HCT116 (cell line): ENCODE measurements at regions not wholly inside any gene's neighbourhood (a gene's known extent, or its start where the extent isn't known, plus 50 kb on each side); places are given as distances from the start of the nearest gene placed in this dataset.

Experiments
- ATAC-seq: fragments of 200-7000 bp; cut with Tn5 transposase; 2 replicates; pipeline ENCODE4 v1.9.1; 2020; ENCODE audit warnings: mild to moderate bottlenecking, moderate library complexity
- BruUV-seq: library from RNA; stranded (reverse); fragments of 400-500 nt; replicated peaks from 2 replicates; lab custom pipeline; 2021; lab: Mats Ljungman, UMichigan
- CTCF ChIA-PET: fragments of 300-600 bp; sonication (Branson Sonifier 250); formaldehyde crosslinking; loops from one replicate; lab custom pipeline; 2021; ENCODE audit warnings: antibody characterized with exemption; lab: Charles Lee
- POLR2A ChIA-PET: fragments of 300-600, 350-600 bp; sonication (Branson Sonifier 250); formaldehyde crosslinking; loops from one replicate; lab custom pipeline; 2021; ENCODE audit warnings: antibody characterized with exemption; lab: Charles Lee
- RAD21 ChIA-PET, 2 experiments: fragments of 300-600 bp; sonication (Branson Sonifier 250); formaldehyde crosslinking; loops; one replicate each; lab custom pipeline; 2023; ENCODE audit warnings: low total read pairs in 2 of 2; ENCODE audit not compliant: uncharacterized antibody in 2 of 2, unreplicated experiment in 2 of 2, low non-redundant PET in 1 of 2; lab: Charles Lee
- DNase-seq: peaks from one replicate; pipeline ENCODE4 v3.0.0-alpha.2; 2010; ENCODE audit warnings: low read depth, low spot score
- H2AFZ ChIP-seq: fragments of 200-600 bp; shearing (Covaris generic), sonication (generic); 2 replicates; pipeline ENCODE4 v1.6.1; 2017; ENCODE audit warnings: low read depth, mixed run types, mixed read lengths, antibody characterized with exemption, low read length; ENCODE audit not compliant: poor library complexity, severe bottlenecking
- H3K27ac ChIP-seq: 2 replicates; pipeline ENCODE4 v1.5.1; 2012; ENCODE audit warnings: low read depth, low read length
- H3K27me3 ChIP-seq: fragments of 200-600 bp; sonication (generic); 2 replicates; pipeline ENCODE4 v1.6.1; 2016; ENCODE audit warnings: mixed run types, low read length, mixed read lengths; ENCODE audit not compliant: insufficient read depth
- H3K36me3 ChIP-seq, 2 experiments: fragments of 200-500 bp in 1 of 2; fragments of 200-600 bp in 1 of 2; sonication (Bioruptor generic) in 1 of 2; sonication (generic) in 1 of 2; 2 replicates each; pipeline versions ENCODE4 v1.5.1 to v1.6.1; 2014 to 2016; ENCODE audit warnings: low read length in 2 of 2, inconsistent platforms in 1 of 2, mixed read lengths in 1 of 2, mixed run types in 1 of 2; ENCODE audit not compliant: insufficient read depth in 2 of 2, control insufficient read depth in 1 of 2
- H3K4me1 ChIP-seq, 2 experiments: fragments of 200-600 bp in 1 of 2; sonication (generic) in 1 of 2; 2 replicates each; pipeline versions ENCODE4 v1.5.1 to v1.6.1; 2012 to 2017; ENCODE audit warnings: low read length in 2 of 2, inconsistent platforms in 1 of 2, mild to moderate bottlenecking in 1 of 2, mixed read lengths in 1 of 2, mixed run types in 1 of 2, moderate library complexity in 1 of 2; ENCODE audit not compliant: insufficient read depth in 2 of 2, control insufficient read depth in 1 of 2
- H3K4me2 ChIP-seq: fragments of 200-600 bp; sonication (generic); 2 replicates; pipeline ENCODE4 v1.6.1; 2017; ENCODE audit warnings: mixed run types, low read length, mixed read lengths
- H3K4me3 ChIP-seq, 2 experiments: fragments of 200-600 bp in 1 of 2; sonication (generic) in 1 of 2; replicated peaks in 1 of 2; 2 replicates each; pipeline ENCODE4 v1.5.1; 2011 to 2016; ENCODE audit warnings: low read length in 2 of 2, control low read depth in 1 of 2, low read depth in 1 of 2, mild to moderate bottlenecking in 1 of 2, mixed read lengths in 1 of 2, mixed run types in 1 of 2
- H3K79me2 ChIP-seq: fragments of 200-600 bp; sonication (generic); 2 replicates; pipeline ENCODE4 v1.6.1; 2017; ENCODE audit warnings: mild to moderate bottlenecking, mixed run types, low read length, moderate library complexity, mixed read lengths; ENCODE audit not compliant: insufficient read depth
- H3K9ac ChIP-seq: fragments of 200-600 bp; sonication (generic); 2 replicates; pipeline ENCODE4 v1.6.1; 2016; ENCODE audit warnings: low read length, mixed read lengths
- H3K9me2 ChIP-seq: fragments of 200-600 bp; sonication (generic), shearing (Covaris generic); 2 replicates; pipeline ENCODE4 v1.6.1; 2017; ENCODE audit warnings: mixed run types, mild to moderate bottlenecking, moderate library complexity; ENCODE audit not compliant: insufficient read depth
- H3K9me3 ChIP-seq, 2 experiments: fragments of 200-500 bp in 1 of 2; fragments of 200-600 bp in 1 of 2; sonication (Bioruptor generic) in 1 of 2; sonication (generic) in 1 of 2; 2 replicates each; pipeline ENCODE4 v1.6.1; 2014 to 2017; ENCODE audit warnings: low read length in 2 of 2, mixed read lengths in 2 of 2, inconsistent platforms in 1 of 2, low read depth in 1 of 2, mild to moderate bottlenecking in 1 of 2, mixed run types in 1 of 2, moderate library complexity in 1 of 2; ENCODE audit not compliant: control insufficient read depth in 1 of 2, insufficient read depth in 1 of 2
- H4K20me1 ChIP-seq: fragments of 200-600 bp; sonication (generic), shearing (Covaris generic); 2 replicates; pipeline ENCODE4 v1.6.1; 2017; ENCODE audit warnings: mixed run types, mild to moderate bottlenecking, moderate library complexity; ENCODE audit not compliant: insufficient read depth
- CBX3 ChIP-seq: IDR thresholded peaks from 2 replicates; pipeline ENCODE4 v1.6.1; 2012; ENCODE audit warnings: low read depth
- ELF1 ChIP-seq: IDR thresholded peaks from 2 replicates; pipeline ENCODE4 v1.6.1; 2012; ENCODE audit warnings: low read depth, borderline replicate concordance
- EZH2 ChIP-seq: fragments of 200-600 bp; sonication (generic); IDR thresholded peaks from 2 replicates; pipeline ENCODE4 v1.6.1; 2017; ENCODE audit warnings: antibody characterized with exemption, mixed run types
- EZH2phosphoT487 ChIP-seq: fragments of 200-600 bp; IDR thresholded peaks from 2 replicates; pipeline ENCODE4 v1.6.1; 2018; ENCODE audit warnings: antibody characterized with exemption, borderline replicate concordance
- FOSL1 ChIP-seq: IDR thresholded peaks from 2 replicates; pipeline ENCODE4 v1.6.1; 2012; ENCODE audit warnings: low read depth
- JUND ChIP-seq: IDR thresholded peaks from 2 replicates; pipeline ENCODE4 v1.6.1; 2012
- POLR2A ChIP-seq: IDR thresholded peaks from 2 replicates; pipeline ENCODE4 v1.7.0; 2011; ENCODE audit warnings: borderline replicate concordance; ENCODE audit not compliant: insufficient read depth, insufficient read length; ENCODE audit errors: extremely low read depth
- POLR2AphosphoS5 ChIP-seq: IDR thresholded peaks from 2 replicates; pipeline ENCODE4 v1.6.1; 2011; ENCODE audit warnings: mild to moderate bottlenecking, low read depth, low read length, moderate library complexity
- RAD21 ChIP-seq: IDR thresholded peaks from 2 replicates; pipeline ENCODE4 v1.6.1; 2012; ENCODE audit warnings: low read depth, mild to moderate bottlenecking
- SIN3A ChIP-seq: IDR thresholded peaks from 2 replicates; pipeline ENCODE4 v1.6.1; 2012; ENCODE audit warnings: low read depth
- SP1 ChIP-seq: IDR thresholded peaks from 2 replicates; pipeline ENCODE4 v1.6.1; 2012; ENCODE audit warnings: low read depth
- SRF ChIP-seq: IDR thresholded peaks from 2 replicates; pipeline ENCODE4 v1.6.1; 2012; ENCODE audit warnings: low read depth
- TCF7L2 ChIP-seq: IDR thresholded peaks from 2 replicates; pipeline ENCODE4 v1.7.0; 2011; ENCODE audit warnings: borderline replicate concordance, inconsistent platforms; ENCODE audit not compliant: insufficient read depth, insufficient read length; ENCODE audit errors: extremely low read depth
- ZNF274 ChIP-seq: fragments of 200-500 bp; sonication (Bioruptor generic); IDR thresholded peaks from 2 replicates; pipeline ENCODE4 v1.6.1; 2014; ENCODE audit warnings: mild to moderate bottlenecking, low read depth, low read length, inconsistent platforms
- intact Hi-C: fragments of 100-400 bp; cut with micrococcal nuclease; formaldehyde crosslinking; loops from 2 replicates; pipeline ENCODE4 v1.10.0; 2022
- TF ChIP-seq, protein P1 (sequence below): IDR thresholded peaks from 2 replicates; pipeline ENCODE4 v1.6.1; 2012
- TF ChIP-seq, protein P2 (sequence below): IDR thresholded peaks from 2 replicates; pipeline ENCODE4 v1.6.1; 2012
- TF ChIP-seq, protein P3 (sequence below), 3 experiments: fragments of 200-600 bp in 1 of 3; sonication (generic) in 1 of 3; IDR thresholded peaks in 2 of 3; conservative IDR thresholded peaks in 1 of 3; 2 replicates each; pipeline ENCODE4 v1.5.1; 2012 to 2017; ENCODE audit warnings: low read depth in 2 of 3, low read length in 2 of 3, antibody characterized with exemption in 1 of 3, borderline replicate concordance in 1 of 3, control low read depth in 1 of 3, mild to moderate bottlenecking in 1 of 3, mixed read lengths in 1 of 3, mixed run types in 1 of 3, moderate library complexity in 1 of 3; ENCODE audit not compliant: insufficient read depth in 1 of 3
- TF ChIP-seq, protein P4 (sequence below): IDR thresholded peaks from 2 replicates; pipeline ENCODE4 v1.6.1; 2011; ENCODE audit warnings: mild to moderate bottlenecking, low read length, moderate library complexity; ENCODE audit not compliant: insufficient replicate concordance; ENCODE audit errors: extremely low read depth

DNA sequence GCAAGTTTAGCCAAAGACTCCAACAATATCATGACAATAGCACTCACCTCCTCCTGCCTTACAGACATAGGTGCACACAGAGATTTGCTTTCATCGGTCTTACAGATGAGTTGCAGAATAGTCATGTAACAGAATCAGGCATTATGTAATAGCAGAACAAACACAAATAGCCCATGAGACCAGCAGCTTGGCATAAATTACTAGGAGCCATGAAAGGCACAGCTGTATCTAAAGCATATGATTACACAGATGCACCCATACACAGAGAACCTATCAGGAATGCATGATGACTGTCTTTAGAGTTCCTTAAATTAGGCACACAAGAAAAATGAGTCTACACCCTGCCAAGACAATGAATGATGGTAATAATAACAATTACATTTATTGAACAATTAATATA, 342.0 kb upstream of the XYLT1 start:
- peaks cover 0 to 5% of the 10 kb centered on the region in 2 experiments; a peak in 1 of 4 replicates for H3K9me3 ChIP-seq
- ChIA-PET POLR2A (no interaction called here), RAD21 (no interaction called here), CTCF (no interaction called here)
- H4K20me1 ChIP-seq = no peaks in the 10 kb centered on the region
- TF ChIP-seq ZNF274 = no peak
- TF ChIP-seq, protein P1, sequence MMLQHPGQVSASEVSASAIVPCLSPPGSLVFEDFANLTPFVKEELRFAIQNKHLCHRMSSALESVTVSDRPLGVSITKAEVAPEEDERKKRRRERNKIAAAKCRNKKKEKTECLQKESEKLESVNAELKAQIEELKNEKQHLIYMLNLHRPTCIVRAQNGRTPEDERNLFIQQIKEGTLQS = no peak
- no peak for TF ChIP-seq POLR2AphosphoS5
- no peak for TF ChIP-seq SRF
- TF ChIP-seq POLR2A = no peak
- TF ChIP-seq RAD21 = no peak
- no peak for TF ChIP-seq ELF1
- TF ChIP-seq EZH2 = no peak
- no peak for TF ChIP-seq CBX3
- no peak for TF ChIP-seq SP1
- TF ChIP-seq EZH2phosphoT487 = no peak
- TF ChIP-seq, protein P2, sequence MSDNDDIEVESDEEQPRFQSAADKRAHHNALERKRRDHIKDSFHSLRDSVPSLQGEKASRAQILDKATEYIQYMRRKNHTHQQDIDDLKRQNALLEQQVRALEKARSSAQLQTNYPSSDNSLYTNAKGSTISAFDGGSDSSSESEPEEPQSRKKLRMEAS = no peak
- TF ChIP-seq JUND = no peak
- no peak for TF ChIP-seq FOSL1
- TF ChIP-seq, protein P3, sequence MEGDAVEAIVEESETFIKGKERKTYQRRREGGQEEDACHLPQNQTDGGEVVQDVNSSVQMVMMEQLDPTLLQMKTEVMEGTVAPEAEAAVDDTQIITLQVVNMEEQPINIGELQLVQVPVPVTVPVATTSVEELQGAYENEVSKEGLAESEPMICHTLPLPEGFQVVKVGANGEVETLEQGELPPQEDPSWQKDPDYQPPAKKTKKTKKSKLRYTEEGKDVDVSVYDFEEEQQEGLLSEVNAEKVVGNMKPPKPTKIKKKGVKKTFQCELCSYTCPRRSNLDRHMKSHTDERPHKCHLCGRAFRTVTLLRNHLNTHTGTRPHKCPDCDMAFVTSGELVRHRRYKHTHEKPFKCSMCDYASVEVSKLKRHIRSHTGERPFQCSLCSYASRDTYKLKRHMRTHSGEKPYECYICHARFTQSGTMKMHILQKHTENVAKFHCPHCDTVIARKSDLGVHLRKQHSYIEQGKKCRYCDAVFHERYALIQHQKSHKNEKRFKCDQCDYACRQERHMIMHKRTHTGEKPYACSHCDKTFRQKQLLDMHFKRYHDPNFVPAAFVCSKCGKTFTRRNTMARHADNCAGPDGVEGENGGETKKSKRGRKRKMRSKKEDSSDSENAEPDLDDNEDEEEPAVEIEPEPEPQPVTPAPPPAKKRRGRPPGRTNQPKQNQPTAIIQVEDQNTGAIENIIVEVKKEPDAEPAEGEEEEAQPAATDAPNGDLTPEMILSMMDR (IDR thresholded peaks at IDR 0.05 in 2 of 3, conservative IDR thresholded peaks at IDR 0.05 in 1 of 3; ENCODE audit: borderline replicate concordance in 1 of 3, insufficient read depth in 1 of 3, low read depth in 2 of 3, low read length in 2 of 3) = no peak
- TF ChIP-seq, protein P4, sequence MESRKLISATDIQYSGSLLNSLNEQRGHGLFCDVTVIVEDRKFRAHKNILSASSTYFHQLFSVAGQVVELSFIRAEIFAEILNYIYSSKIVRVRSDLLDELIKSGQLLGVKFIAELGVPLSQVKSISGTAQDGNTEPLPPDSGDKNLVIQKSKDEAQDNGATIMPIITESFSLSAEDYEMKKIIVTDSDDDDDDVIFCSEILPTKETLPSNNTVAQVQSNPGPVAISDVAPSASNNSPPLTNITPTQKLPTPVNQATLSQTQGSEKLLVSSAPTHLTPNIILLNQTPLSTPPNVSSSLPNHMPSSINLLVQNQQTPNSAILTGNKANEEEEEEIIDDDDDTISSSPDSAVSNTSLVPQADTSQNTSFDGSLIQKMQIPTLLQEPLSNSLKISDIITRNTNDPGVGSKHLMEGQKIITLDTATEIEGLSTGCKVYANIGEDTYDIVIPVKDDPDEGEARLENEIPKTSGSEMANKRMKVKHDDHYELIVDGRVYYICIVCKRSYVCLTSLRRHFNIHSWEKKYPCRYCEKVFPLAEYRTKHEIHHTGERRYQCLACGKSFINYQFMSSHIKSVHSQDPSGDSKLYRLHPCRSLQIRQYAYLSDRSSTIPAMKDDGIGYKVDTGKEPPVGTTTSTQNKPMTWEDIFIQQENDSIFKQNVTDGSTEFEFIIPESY = no peak
- no peak for TF ChIP-seq SIN3A
- no peak for TF ChIP-seq TCF7L2
- H3K79me2 ChIP-seq = no peaks in the 10 kb centered on the region
- H3K9me2 ChIP-seq = no peaks in the 10 kb centered on the region
- BruUV-seq = no TSS peak
- H3K36me3 ChIP-seq = no peaks in the 10 kb centered on the region
- H3K27me3 ChIP-seq = peaks cover 17% of the 10 kb centered on the region
- DNase-seq = no peak
- no peak overlapping the region for H3K4me2 ChIP-seq
- no peak overlapping the region for H3K27ac ChIP-seq
- ATAC-seq = no peak
- no peak overlapping the region for H3K9ac ChIP-seq
- no peak overlapping the region for H2AFZ ChIP-seq
- H3K4me3 ChIP-seq = no peak overlapping the region
- intact Hi-C loops = no loop called here
- H3K4me1 ChIP-seq = no peaks in the 10 kb centered on the region
